ENCODE measurements at regions not wholly inside any gene's neighbourhood (a gene's known extent, or its start where the extent isn't known, plus 50 kb on each side); places are given as distances from the start of the nearest gene placed in this dataset.

DNA sequence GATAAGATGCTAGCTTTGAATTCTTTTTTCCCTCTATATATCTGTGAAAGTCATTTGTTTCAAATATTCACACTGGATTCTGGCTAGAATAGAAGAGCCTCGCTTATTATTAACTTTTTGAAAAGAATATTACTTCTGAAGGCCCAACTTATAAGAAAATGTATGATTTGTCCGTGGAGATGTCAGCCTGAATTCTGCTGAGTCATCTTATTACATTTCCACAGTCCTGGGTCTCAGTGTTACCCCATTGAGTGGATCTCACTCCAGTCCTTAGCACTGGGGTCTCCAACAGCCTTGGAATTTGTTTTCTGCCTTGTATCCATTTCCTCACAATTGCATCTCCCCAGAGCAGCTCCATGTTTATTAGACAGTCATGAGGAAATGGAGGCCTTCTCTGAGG, 907.9 kb downstream of the VRK1 start:
- no peak for DNase-seq

DNA sequence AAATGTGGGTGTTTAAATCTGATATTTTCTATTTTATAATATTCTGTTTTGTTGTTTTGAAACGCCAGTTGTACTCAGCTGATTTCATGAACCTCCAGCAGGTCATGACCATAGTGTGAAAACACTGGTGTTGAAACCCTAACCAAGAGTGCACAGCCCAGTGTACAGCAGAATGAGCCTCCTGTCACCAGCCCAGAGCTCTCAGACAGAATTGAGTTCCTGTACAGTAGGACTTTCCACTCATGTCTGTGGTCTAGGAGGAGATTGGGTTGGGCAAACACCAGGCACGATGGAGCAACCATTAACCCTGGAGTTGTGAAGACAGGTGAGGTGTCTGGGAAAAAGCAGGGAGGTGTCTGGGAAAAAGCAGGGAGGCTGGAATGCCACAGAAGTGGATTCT, 908.8 kb downstream of the VRK1 start:
- DNase-seq: no peak

DNA sequence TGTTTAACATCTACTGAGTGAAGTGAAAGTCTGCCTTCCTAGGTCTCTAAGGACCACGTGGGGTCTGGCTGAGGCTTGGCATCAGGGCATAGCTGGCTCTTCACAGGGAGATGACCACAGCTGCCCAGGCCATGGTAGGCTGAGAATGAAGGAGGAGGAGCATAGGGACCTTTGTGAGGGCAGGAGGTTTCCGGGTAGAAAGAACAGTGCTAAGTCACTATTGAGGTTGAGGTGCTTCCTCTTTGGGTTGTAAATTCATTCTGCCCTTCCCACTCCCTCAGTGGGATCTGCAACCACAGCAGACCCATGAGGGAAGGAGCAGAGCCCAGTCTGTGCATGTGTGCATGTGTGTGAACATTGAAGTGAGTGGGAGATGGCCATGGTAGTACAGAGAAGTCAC, 909.6 kb downstream of the VRK1 start:
- no peak for DNase-seq

DNA sequence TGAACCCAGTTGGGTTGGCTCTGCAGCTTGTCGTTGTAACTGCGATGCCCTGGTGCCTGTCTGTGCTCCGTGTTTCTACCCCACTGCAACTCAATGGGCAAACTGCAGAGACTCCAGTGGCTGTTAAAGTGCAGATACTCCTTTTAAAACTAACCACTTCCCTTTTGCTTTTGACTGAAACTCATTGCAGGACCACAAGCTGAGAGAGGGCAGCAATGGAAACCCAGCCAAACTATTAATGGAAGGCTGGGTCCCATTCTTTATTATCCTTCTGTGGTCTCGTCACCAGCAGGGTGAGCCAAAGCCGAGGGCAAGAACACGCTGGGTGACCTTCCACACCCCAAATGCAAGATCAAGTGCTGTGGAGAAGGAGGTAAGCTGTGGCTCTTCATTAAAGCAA, 910.4 kb downstream of the VRK1 start:
- DNase-seq: no peak

DNA sequence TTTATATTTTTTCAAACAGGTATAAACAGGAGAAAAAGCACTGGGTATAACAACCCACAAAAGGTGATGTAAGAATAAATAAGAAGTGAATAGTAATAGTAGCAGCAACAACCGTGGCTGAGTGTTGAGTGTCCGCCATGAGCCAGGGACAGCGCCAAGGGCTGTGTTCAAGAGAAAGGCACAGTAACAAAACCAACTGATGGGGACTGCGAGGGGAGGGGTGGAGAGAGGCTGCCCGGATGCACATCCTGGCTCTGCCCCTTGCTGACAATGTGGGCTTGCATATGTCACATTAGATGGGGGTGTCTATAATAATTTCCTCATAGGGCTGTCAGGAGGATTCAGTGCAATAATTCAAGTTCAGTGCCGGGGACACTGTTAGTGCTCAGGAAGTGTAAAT, 912.4 kb downstream of the VRK1 start:
- no peak for DNase-seq

DNA sequence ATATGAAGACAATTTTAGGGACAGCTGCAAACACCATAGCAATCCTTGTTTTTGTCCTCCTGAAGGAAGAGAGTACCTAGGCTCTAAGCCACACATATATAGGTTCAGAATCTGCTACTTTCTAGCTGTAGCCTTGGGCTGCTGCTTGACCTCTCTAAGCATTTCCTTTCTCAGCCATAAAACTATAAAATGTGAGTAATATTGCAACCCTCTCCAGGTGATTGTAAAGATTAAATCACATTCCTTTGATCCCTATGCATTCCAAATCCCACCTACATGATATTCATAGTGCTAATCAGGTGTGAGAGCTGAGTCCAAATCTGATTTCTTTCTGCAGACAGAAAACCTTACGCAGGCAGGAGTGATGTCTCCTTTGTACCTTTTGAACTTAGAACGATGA, 913.5 kb downstream of the VRK1 start:
- DNase-seq: no peak

DNA sequence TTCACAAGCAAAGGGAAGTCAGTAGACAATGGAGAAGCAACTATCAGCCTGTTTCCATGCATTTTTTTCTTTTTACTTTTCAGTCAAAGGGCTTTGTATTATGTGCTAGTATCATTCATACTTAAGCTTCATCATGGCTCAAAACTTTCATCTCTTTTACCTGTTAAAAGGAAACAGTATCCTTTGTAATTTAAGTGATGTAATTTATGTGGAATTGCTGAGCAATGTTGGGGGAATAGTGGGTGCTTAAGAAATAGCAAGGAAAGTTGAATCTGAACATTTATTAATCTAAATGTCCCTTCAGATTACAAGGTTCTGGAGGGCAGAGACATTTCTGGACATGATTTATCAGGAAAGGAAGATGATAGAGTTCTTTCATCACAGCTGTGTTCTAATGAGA, 915.3 kb downstream of the VRK1 start:
- no peak for DNase-seq

DNA sequence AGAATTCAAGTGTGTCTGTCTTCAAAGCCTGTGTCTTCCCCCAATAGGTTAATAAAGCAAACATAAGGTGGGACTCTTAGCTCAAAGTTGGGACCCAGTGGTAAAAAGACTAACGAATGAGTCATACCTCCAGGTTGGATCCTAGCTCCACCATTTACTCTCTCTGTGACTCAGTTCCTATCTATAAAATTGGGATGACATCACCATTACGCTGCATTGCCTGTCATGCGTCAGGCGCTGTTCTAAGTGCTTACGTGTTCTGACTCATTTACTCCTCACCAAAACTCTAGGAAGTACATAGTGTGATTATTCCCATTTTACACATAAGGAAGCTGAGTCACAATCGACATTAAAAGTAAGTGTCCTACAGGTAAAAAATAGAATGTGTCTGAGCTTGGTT, 915.8 kb downstream of the VRK1 start:
- no peak for DNase-seq

DNA sequence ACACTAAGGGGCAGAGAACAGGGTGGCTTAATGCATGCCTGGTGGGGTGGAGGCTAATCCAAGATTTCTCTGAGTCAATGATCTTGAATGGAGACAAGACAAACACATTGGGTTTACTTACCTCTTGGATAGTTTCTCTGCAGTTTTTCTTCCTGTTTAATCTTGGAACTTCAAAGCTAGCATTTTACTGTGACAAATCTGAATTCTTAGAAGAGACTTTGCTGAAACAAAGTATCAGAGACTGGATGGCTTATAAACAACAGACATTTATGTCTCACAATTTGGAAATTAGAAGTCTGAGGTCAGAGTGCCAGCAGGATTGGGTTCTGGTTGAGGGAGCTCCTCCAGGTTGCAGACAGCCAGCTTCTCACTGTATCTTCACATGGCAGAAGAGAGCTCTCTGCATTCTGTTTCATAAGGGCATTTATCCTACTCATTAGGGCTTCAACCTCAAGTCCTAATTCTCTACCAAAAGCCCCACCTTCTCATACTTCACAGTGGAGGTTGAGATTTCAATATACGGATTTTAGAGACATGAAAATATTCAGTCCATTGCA, 921.8 kb downstream of the VRK1 start:
- DNase-seq: no peak

DNA sequence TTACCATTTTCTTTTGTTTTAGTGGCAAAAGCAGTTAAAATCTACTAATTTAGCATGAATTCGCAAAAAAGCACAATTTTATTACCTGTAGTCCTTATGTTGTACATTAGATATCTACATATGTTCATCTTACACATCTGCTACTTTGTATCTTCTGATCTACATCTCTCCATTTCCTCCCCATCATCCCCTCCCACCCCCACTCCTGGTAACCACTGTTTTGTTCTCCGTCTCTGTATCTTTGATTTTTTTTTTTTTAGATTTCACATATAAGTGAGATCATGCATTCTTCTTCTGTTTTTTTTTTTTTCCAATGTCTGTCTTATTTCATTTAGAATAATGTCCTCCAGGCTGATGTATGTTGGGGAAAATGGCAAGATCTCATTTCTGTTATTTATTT, 922.7 kb downstream of the VRK1 start:
- DNase-seq: no peak

DNA sequence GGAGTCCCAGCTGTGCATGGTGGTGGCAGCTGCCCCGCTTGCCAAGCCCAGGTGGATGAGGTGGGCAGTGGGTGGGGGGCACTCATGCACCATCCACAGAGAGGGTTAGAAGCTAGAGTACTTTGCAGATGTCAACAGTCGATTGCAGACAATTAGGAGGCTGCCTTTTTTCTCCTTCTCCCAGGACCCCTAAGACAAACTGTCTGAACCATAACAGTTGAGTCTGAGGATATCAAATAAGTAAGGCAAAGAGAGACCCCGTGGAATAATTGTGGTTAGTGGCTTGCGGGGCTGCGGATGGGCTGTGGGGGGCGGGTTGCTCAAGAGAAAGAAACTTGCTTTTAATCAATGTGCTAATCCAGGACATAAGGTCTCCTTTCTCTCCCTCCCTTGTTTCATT, 926.2 kb downstream of the VRK1 start:
- no peak for DNase-seq

DNA sequence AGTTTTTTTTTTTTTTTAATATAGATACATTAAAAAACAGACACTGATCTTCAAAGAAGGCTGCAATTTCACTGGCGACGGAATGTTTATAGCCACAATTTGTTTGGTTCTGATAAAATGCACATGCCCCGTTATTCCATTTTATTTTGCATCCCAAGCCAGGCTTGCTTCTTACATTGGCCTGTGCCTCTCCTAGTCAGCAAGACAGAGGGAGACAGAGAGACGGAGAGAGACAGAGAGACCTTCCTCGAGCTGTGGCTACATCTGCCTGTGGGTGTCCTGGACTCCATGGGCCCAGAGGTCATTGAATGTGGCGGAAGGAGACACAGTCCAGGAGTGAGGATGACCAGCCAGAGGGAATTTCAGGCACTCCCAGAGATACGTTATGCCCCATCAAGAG, 926.6 kb downstream of the VRK1 start:
- no peak for DNase-seq

DNA sequence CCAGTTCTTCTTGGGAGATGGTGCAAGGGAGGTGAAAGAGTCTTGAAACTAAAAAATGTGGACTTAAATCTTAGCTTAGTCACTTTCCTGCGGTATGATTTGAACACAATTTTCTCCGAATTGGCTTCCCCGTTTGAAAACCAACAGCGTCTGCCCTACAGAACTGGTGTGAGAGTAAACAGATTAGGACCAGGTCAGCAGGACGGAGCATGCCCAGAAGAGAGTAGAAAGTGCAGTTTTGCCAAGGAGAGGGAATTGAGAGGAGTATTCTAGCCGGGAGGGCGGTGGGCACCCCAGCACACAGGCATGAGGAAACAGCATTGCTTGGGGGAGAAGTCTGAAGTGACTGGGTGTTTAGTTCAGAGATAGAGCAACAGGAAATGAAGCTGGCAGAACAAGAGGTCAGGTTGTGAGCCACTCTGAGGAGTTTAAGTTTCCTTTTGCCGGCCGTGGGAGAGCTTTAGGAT, 927.1 kb downstream of the VRK1 start:
- DNase-seq: no peak

DNA sequence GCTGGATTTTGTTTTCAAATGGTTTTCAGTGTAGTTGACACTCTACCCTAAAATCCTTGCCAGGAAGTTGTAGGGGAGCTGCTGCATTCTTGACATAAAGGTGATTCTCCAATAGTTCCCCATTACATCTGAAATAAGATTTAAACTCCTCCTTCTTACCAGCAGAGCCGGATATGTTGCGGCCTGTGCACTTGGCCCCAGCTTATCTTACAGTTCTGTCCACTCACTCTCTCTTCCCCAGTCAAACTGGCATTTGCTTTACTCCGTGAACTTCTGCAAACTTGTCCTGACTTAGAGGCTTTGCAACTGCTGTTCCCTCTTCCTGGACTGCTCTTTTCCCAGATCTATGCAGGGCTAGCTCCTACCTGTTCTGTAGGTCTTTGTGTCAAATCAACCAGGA, 929.5 kb downstream of the VRK1 start:
- DNase-seq: no peak

DNA sequence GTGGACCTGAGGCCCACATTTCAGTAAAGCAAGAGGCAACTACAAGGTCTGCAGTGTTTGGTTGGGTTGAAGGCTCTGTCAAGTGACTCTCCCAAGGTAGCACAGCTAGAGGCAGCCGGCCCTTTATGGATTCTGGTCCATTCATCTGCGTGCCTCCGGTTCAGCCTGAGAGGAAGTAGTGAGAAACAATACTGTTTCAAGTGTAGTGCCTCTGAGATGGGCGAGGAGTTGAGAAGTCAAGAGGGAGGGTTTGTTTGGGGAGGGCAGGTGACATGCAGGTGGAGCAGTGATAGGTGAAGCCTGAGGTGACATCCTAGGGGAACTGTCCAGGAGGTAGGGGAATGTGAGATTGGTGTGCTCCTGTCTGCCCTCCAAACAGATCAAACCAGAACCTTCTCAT, 933.5 kb downstream of the VRK1 start:
- no peak for DNase-seq

DNA sequence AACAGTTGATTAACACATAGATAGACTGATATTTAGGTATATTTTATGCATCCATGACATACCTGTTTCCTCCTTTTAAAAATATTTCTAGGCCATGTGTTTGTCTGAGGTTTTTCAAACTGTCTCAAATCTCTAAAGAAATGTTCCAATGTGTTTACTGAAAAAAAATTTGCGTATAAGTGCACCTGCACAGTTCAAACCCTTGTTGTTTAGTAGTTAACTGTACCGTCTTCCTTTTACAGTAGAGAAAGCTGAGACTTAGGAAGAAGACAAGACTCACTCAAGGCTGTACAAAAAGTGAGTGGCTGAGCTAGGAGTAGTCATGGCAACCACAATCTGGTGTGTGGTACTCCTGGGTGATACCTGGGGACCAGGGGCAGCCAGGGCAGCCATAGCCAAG, 934.6 kb downstream of the VRK1 start:
- DNase-seq: no peak

DNA sequence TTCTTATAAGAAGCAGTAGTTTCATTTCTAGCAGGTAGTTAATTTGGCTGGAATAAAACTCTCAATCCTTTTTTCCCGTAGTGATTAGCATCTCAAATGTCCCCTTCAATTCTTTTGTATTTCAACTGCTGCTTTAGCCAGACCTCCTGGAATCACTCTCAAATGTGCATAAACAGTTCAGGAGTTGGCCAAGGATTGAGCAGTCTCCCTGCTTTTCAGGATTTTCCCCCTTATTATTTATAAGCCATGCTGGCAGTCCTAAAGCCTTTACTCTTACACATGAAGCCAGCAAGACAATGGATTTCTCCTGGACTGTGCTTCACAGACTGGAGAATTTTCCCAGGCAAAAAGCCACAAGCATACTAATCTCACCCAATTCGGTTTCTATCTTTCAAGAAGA, 950.1 kb downstream of the VRK1 start:
- no peak for DNase-seq

DNA sequence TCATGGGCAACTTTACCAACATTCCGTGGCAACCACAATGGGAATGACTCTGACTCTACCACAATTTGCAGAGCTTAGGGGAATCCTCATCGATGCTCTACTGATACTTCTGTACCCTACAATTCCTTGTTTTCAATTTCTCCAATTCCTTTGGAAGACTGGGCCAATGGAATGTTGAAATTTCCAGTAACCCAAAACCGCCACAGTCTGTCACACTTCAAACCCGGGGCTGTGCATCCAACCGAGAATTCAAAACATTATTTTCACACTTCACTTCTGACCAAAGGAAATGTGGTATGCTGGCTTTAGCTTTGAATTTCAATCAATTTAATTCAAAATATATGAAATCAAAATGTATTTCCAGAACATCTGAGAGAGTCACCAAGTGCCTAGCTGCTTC, 951.4 kb downstream of the VRK1 start:
- no peak for DNase-seq

DNA sequence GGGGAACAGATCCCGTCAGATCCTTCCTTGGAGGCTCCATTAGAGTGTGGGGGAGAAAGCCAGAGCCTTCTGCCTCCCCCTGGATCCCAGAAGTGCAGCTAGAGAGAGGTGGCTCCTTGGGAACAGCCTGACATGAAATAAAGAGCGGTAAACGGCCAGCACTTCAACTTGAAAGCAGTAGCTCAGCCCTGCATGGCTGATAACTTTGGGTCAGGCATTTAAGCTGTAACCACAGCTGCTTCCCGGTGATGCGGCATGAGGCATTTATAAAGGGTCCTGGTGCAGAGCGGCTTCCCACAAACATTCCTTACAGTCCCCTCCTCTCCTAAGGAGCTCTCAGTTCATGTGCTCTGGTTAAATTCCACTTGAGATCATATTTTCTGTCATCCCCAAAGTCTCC, 960.3 kb downstream of the VRK1 start:
- DNase-seq: no peak

DNA sequence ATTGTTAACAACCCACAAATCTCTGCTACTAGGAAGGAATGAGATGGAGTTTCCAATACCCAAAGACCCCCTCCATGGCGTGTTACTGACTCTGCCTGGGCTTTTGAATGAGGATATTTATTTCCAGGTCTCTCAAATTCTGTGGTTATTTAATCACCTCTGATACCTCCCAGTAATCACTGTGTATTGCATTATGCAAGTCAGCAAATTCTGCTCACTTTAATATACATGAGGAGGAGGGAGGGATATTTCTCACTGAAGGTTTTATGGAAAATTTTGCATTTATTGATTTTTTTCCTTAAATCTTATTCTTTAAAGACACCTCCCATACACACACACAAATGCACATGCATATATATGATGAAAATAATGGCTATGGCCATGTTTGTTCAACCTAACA, 962.9 kb downstream of the VRK1 start:
- no peak for DNase-seq

DNA sequence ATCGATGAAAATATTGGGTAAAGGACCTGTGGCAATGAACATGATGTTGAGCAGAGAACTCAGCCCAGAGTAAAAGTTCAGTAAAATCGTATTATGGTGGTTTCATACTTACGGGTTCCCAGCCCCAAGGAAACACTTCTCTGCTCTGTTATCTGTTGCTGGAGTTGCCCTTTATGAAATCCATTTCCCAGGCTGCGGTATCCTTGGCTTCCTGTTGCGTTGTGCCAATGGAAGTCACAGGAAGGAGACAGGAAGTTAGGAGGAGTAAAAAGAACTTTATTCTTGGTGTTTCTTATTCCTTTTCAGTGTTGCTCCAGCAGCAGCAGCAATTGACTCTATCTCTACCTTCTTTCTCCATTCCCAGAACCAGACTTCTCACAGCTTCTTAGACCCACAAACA, 965.2 kb downstream of the VRK1 start:
- DNase-seq: no peak

DNA sequence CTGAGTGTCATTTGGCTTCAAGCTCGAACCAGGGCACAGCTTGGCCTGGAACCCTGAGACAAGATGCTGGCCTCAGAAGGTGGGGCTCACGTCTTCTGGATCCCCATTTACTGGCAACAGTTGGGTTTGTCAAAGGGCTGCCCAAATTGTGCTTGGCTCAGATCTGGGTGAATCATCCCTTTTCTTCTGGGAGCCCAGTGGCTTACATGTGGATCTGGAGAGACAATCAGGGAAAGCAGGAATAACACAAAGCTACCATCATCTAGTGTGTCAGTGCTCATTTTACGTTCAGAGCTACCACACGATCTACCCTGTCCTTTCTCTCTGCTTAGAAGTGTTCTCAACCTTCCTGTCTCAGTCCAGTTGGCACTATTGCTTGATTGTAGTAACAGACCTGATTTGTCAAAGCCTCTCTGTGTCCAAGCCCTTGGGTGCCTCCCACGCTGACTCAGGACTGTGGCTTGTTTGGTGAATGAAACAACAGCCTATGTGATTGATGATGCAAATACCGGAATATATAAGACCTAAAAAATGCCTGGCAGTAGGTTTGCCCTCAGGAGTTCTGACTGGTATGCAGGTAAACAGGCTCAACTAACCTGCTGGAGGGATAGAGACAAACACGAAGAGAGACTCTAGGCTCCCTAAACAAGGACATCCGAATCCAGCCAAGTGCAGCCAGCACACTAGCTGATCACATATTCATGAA, 974.3 kb downstream of the VRK1 start:
- DNase-seq: no peak

DNA sequence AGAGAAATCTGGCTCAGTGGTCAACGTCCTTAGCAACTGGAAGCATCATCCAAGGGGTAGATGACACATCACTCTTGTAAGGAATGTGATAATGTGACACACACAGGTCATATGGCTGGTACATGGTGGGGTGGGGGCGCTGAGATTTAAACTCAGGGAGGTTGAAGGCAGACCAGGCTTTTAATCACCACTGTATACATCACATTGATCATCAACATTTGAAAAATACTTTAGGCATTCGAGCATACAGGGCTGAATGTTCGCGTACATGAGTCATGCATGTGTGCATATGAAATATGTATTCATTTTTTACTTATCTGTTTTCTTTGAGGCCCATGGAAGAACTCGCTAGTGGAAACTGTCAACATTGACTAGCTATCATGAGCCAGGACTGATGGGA, 976.4 kb downstream of the VRK1 start:
- no peak for DNase-seq

DNA sequence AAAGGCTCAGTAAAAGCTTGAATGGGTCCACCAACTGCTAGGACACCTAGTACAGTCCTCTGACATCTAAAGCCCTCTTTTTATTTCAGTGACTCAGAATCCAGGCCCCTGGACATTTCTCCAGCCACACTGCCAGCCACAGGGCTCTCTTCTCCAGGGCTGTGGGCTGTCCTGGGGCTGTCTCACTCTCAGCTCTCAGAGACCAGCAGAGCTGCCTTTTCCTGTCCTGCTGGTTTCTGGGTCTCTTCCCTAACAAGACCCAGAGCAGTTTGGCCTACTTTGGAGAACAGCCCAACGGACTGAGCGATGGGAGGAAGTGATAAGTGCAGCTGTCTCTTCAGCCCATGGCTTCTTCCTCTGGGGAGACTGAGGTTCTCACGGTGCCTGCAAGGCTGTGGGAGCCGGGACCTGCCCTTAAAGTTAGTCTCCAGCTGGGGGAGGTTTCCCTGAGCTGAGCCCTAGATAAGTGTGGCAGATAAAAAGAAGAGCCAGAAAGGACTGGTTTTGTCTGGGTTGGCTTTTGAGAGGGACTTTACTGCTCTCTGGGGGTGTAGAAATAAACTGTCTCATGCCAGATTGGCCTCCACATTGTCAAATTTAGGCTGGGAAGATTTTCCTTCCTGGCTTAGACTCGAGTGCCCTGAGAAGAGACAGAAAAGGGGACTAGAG, 979.8 kb downstream of the VRK1 start:
- no peak for DNase-seq
